HepG2 (cell line): ENCODE measurements at regions not wholly inside any gene's neighbourhood (a gene's known extent, or its start where the extent isn't known, plus 50 kb on each side); places are given as distances from the start of the nearest gene placed in this dataset.

ENCODE experiments used
- ATAC-seq: fragments of 200-7000 bp; cut with Tn5 transposase; 3 replicates; pipeline ENCODE4 v1.9.1; 2020; ENCODE audit warnings: mild to moderate bottlenecking, moderate library complexity
- BruUV-seq: library from RNA; stranded (reverse); fragments of 400-500 nt; replicated peaks from 2 replicates; lab custom pipeline; 2021; lab: Mats Ljungman, UMichigan
- CTCF ChIA-PET: fragments of 300-600 bp; formaldehyde crosslinking; extraction: SDS; loops from one replicate; lab custom pipeline; 2021; ENCODE audit warnings: low total read pairs, inconsistent platforms, low intra/inter-chr PET ratio; lab: Yijun Ruan, JAX
- POLR2A ChIA-PET: fragments of 350-600 bp; sonication (Branson Sonifier 250); formaldehyde crosslinking; loops from one replicate; lab custom pipeline; 2020; ENCODE audit warnings: antibody characterized with exemption, inconsistent platforms; lab: Yijun Ruan, JAX
- DNase-seq: peaks from one replicate; pipeline ENCODE4 v3.0.0-alpha.2; 2015; ENCODE audit warnings: low spot score
- FAIRE-seq: peaks from 3 replicates; lab custom pipeline; 2011; peaks lifted over from hg19 to GRCh38; lab: Jason Lieb, UNC
- H2AFZ ChIP-seq: one replicate; pipeline ENCODE4 v1.6.1; 2011; ENCODE audit warnings: low read length, inconsistent platforms
- H3K27ac ChIP-seq: fragments of 300-600 bp; 3 replicates; pipeline ENCODE4 v1.8.0; 2011; ENCODE audit warnings: mixed run types, mild to moderate bottlenecking, mixed read lengths, low read length, inconsistent platforms; ENCODE audit not compliant: insufficient read depth; ENCODE audit errors: extremely low read length
- H3K27me3 ChIP-seq, 2 experiments: fragments of 200-600 bp in 1 of 2; 2 replicates in 1 of 2; 3 replicates in 1 of 2; pipeline versions ENCODE4 v1.6.0 to v1.8.0; 2011; ENCODE audit warnings: low read length in 2 of 2, mild to moderate bottlenecking in 2 of 2, moderate library complexity in 2 of 2, inconsistent platforms in 1 of 2; ENCODE audit not compliant: insufficient read depth in 2 of 2, control insufficient read depth in 1 of 2
- H3K36me3 ChIP-seq, 2 experiments: fragments of 200-600 bp in 1 of 2; replicated peaks in 1 of 2; 2 replicates in 1 of 2; 3 replicates in 1 of 2; pipeline versions ENCODE4 v1.5.1 to v1.8.0; 2011; ENCODE audit warnings: low read length in 2 of 2, inconsistent platforms in 1 of 2; ENCODE audit not compliant: insufficient read depth in 2 of 2, control insufficient read depth in 1 of 2
- H3K4me1 ChIP-seq: 2 replicates; pipeline ENCODE4 v1.5.1; 2012; ENCODE audit warnings: low read length, inconsistent platforms; ENCODE audit not compliant: insufficient read depth
- H3K4me2 ChIP-seq: 2 replicates; pipeline ENCODE4 v1.6.0; 2011; ENCODE audit warnings: low read depth, low read length, inconsistent platforms
- H3K4me3 ChIP-seq, 3 experiments: fragments of 200-600 bp in 1 of 3; sonication (generic), shearing (Covaris generic) in 1 of 3; replicated peaks in 1 of 3; 2 replicates each; pipeline ENCODE4 v1.5.1; 2011 to 2016; ENCODE audit warnings: low read length in 3 of 3, inconsistent platforms in 2 of 3, low read depth in 2 of 3, mild to moderate bottlenecking in 2 of 3, control low read depth in 1 of 3, mixed read lengths in 1 of 3; ENCODE audit not compliant: insufficient read depth in 1 of 3
- H3K79me2 ChIP-seq: one replicate; pipeline ENCODE4 v1.6.1; 2011; ENCODE audit warnings: low read length, inconsistent platforms; ENCODE audit not compliant: insufficient read depth
- H3K9ac ChIP-seq: 2 replicates; pipeline ENCODE4 v1.6.0; 2011; ENCODE audit warnings: mild to moderate bottlenecking, low read depth, low read length, inconsistent platforms; ENCODE audit not compliant: insufficient read depth
- H3K9me3 ChIP-seq: 2 replicates; pipeline ENCODE4 v1.5.1; 2012; ENCODE audit warnings: mild to moderate bottlenecking, low read length
- H4K20me1 ChIP-seq: 2 replicates; pipeline ENCODE4 v1.6.0; 2011; ENCODE audit warnings: inconsistent platforms, mild to moderate bottlenecking, low read length, moderate library complexity; ENCODE audit not compliant: insufficient read depth
- WGBS: methylation state at CpG from one replicate; pipeline ENCODE4 v1.1.6; 2017; ENCODE audit warnings: low lambda C conversion rate; 5-methylcytosine and 5-hydroxymethylcytosine counted together
- in situ Hi-C: cut with HindIII; loops from 2 replicates; pipeline ENCODE4 v1.10.0; 2017; ENCODE audit warnings: low pct_unique_long_range_greater_than_20kb; ENCODE audit not compliant: extremely low pct_ligation_motif_present
- intact Hi-C: fragments of 100-400 bp; cut with micrococcal nuclease; formaldehyde crosslinking; loops from one replicate; pipeline ENCODE4 v1.10.0; 2022; ENCODE audit not compliant: unreplicated experiment
- TF ChIP-seq, protein P1 (sequence below): sonication (generic); formaldehyde crosslinking; IDR thresholded peaks from one replicate; pipeline ENCODE4 v1.5.1; 2020; ENCODE audit warnings: mild to moderate bottlenecking, missing genetic modification reagents; ENCODE audit errors: not compliant biosample characterization

DNA sequence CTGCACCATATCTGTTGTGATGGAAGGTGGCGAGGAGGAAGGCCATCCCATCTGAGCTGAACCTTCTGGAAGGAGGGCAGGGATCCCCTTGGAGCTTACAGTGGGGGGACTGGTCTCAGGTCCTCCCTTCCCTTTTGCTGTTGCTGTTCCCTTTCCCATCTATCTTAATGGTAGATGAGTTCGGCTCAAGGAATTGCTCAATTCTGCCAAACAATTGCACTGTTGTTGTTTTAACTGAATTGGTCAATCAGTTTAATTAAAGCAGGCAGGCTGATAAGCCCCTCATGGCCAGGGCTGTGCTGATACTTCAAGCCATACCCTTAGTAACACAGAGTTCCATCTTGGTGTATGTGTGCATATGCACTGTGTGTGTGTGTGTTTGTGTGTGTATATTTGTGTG lies 220.4 kb upstream of the FOXF1 start:
- Histone ChIP-seq H3K36me3 (no peaks in the 10 kb centered on the region), H3K4me2 (no peak overlapping the region), H4K20me1 (no peaks in the 10 kb centered on the region; the same call in 1 of the 2 replicates), H3K27ac (no peak overlapping the region), H3K79me2 (no peaks in the 10 kb centered on the region), H3K27me3 (peaks cover 5 to 95% of the 10 kb centered on the region in 2 experiments), H2AFZ (no peak overlapping the region), H3K9ac (no peak overlapping the region), H3K9me3 (no peaks in the 10 kb centered on the region), H3K4me3 (no peak overlapping the region), H3K4me1 (no peaks in the 10 kb centered on the region)
- FAIRE-seq (no peak), DNase-seq (no peak), ATAC-seq (no peak)
- TF ChIP-seq, protein P1, sequence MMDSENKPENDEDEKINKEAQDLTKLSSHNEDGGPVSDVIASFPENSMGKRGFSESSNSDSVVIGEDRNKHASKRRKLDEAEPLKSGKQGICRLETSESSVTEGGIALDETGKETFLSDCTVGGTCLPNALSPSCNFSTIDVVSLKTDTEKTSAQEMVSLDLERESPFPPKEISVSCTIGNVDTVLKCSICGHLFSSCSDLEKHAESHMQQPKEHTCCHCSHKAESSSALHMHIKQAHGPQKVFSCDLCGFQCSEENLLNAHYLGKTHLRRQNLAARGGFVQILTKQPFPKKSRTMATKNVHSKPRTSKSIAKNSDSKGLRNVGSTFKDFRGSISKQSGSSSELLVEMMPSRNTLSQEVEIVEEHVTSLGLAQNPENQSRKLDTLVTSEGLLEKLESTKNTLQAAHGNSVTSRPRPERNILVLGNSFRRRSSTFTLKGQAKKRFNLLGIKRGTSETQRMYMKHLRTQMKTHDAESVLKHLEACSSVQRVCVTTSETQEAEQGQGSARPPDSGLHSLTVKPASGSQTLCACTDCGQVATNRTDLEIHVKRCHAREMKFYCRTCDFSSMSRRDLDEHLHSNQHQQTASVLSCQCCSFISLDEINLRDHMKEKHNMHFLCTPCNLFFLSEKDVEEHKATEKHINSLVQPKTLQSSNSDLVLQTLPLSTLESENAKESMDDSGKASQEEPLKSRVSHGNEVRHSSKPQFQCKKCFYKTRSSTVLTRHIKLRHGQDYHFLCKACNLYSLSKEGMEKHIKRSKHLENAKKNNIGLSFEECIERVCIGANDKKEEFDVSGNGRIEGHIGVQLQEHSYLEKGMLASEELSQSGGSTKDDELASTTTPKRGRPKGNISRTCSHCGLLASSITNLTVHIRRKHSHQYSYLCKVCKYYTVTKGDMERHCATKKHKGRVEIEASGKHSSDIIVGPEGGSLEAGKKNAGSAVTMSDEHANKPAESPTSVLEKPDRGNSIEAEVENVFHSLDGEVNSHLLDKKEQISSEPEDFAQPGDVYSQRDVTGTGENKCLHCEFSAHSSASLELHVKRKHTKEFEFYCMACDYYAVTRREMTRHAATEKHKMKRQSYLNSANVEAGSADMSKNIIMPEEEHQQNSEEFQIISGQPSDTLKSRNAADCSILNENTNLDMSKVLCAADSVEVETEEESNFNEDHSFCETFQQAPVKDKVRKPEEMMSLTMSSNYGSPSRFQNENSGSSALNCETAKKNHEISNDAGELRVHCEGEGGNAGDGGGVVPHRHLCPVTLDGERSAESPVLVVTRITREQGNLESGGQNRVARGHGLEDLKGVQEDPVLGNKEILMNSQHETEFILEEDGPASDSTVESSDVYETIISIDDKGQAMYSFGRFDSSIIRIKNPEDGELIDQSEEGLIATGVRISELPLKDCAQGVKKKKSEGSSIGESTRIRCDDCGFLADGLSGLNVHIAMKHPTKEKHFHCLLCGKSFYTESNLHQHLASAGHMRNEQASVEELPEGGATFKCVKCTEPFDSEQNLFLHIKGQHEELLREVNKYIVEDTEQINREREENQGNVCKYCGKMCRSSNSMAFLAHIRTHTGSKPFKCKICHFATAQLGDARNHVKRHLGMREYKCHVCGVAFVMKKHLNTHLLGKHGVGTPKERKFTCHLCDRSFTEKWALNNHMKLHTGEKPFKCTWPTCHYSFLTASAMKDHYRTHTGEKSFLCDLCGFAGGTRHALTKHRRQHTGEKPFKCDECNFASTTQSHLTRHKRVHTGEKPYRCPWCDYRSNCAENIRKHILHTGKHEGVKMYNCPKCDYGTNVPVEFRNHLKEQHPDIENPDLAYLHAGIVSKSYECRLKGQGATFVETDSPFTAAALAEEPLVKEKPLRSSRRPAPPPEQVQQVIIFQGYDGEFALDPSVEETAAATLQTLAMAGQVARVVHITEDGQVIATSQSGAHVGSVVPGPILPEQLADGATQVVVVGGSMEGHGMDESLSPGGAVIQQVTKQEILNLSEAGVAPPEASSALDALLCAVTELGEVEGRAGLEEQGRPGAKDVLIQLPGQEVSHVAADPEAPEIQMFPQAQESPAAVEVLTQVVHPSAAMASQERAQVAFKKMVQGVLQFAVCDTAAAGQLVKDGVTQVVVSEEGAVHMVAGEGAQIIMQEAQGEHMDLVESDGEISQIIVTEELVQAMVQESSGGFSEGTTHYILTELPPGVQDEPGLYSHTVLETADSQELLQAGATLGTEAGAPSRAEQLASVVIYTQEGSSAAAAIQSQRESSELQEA (CRISPR knock-in tag), result no peak
- ChIA-PET CTCF (no interaction called here), POLR2A (no interaction called here)
- WGBS, result 30% methylated on average over 2 of the region's 2 CpGs
- intact Hi-C loops (no loop called here), in situ Hi-C loops (no loop called here)
- BruUV-seq, result no TSS peak
